22Rv1 (cell line): ENCODE measurements at regions not wholly inside any gene's neighbourhood (a gene's known extent, or its start where the extent isn't known, plus 50 kb on each side); places are given as distances from the start of the nearest gene placed in this dataset.

Experiments used
- ZFX ChIP-seq: fragments of 450-650 bp; IDR thresholded peaks from 2 replicates; pipeline ENCODE4 v1.6.1; 2017; ENCODE audit warnings: antibody characterized with exemption, borderline replicate concordance
- TF ChIP-seq, protein P1 (sequence below): fragments of 450-650 bp; IDR thresholded peaks from 2 replicates; pipeline ENCODE4 v1.5.1; 2017; ENCODE audit warnings: mild to moderate bottlenecking

DNA sequence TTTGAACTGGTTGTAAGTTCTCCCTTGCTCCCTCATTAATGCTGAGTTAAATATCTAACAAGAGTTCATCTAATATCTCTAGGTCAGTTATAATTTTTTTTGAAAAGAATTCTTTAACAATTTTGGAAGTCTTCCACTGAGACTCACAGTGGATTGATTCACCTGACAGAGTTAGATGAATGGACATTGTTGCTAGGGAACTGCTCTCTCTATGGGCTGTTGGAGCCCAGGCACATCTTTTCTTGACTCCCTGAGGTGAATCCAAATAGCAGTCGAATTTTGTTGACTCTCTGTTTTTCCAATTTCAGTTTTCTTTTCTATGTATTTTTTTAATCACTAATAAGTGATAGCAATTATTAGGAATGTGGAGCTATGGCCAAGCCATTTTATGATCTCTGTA, 996.1 kb upstream of the PABPC4L start:
- TF ChIP-seq, protein P1, sequence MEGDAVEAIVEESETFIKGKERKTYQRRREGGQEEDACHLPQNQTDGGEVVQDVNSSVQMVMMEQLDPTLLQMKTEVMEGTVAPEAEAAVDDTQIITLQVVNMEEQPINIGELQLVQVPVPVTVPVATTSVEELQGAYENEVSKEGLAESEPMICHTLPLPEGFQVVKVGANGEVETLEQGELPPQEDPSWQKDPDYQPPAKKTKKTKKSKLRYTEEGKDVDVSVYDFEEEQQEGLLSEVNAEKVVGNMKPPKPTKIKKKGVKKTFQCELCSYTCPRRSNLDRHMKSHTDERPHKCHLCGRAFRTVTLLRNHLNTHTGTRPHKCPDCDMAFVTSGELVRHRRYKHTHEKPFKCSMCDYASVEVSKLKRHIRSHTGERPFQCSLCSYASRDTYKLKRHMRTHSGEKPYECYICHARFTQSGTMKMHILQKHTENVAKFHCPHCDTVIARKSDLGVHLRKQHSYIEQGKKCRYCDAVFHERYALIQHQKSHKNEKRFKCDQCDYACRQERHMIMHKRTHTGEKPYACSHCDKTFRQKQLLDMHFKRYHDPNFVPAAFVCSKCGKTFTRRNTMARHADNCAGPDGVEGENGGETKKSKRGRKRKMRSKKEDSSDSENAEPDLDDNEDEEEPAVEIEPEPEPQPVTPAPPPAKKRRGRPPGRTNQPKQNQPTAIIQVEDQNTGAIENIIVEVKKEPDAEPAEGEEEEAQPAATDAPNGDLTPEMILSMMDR: no peak
- TF ChIP-seq ZFX: no peak
